ENCODE measurements at regions not wholly inside any gene's neighbourhood (a gene's known extent, or its start where the extent isn't known, plus 50 kb on each side); places are given as distances from the start of the nearest gene placed in this dataset.
"Not testable (repeated sequence)": the region's sequence is repeated elsewhere in the genome, so short reads cannot be mapped to it uniquely, and the experiment has no call there.

- H3K4me1 Mint-ChIP-seq: no peaks in the 10 kb centered on the region
- no peaks in the 10 kb centered on the region for H3K36me3 Mint-ChIP-seq
- DNase-seq: no peak
- H3K9me3 Mint-ChIP-seq: no peaks in the 10 kb centered on the region
- no peaks in the 10 kb centered on the region for H3K27me3 Mint-ChIP-seq
- CTCF ChIA-PET: no interaction called here
- H3K27ac Mint-ChIP-seq: no peak overlapping the region
- H3K4me3 Mint-ChIP-seq: no peak overlapping the region
These were observed 103.2 kb upstream of the BASP1 start for GRCh38 chr5:17114233-17114632.

- no peak overlapping the region for H3K27ac Mint-ChIP-seq
- CTCF ChIA-PET: no interaction called here
These were observed 102.5 kb upstream of the BASP1 start for GRCh38 chr5:17114715-17115599.

DNA sequence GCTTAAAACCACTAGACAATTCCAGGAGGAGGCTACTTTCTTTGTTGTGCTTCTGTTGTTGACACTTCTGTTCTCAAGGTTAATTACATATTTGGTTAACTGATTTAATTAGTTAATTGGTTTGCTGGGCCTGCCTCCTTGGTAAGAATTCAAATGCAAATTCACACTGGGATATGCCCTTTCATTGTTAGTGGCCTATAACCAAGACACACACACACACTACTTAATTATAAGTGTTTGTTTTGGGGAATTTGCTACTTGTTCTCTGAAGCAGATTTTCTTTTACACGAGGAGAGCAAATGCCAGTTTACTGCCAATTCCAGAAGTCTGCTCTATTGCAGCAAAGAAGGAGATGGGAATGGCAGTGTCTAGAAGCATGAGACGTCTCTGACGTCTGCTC lies 101.6 kb upstream of the BASP1 start:
- Mint-ChIP-seq H3K4me1 (no peaks in the 10 kb centered on the region), H3K27ac (no peak overlapping the region), H3K9me3 (peaks cover 2% of the 10 kb centered on the region), H3K4me3 (no peak overlapping the region), H3K36me3 (no peaks in the 10 kb centered on the region), H3K27me3 (no peaks in the 10 kb centered on the region)
- no peak for DNase-seq
- CTCF ChIA-PET: no interaction called here

More at GRCh38 chr5:17114715-17115599, 102.5 kb upstream of the BASP1 start:
- Mint-ChIP-seq H3K4me3 (no peak overlapping the region), H3K4me1 (no peaks in the 10 kb centered on the region), H3K36me3 (no peaks in the 10 kb centered on the region), H3K27me3 (no peaks in the 10 kb centered on the region), H3K9me3 (no peaks in the 10 kb centered on the region)
- no peak for DNase-seq

- Mint-ChIP-seq H3K4me3 (no peak overlapping the region), H3K4me1 (no peaks in the 10 kb centered on the region), H3K9me3 (peaks cover 3% of the 10 kb centered on the region), H3K27me3 (no peaks in the 10 kb centered on the region), H3K27ac (no peak overlapping the region), H3K36me3 (no peaks in the 10 kb centered on the region)
- CTCF ChIA-PET: interaction anchor here (1.8 kb wide), 1 partner anchor 14 kb away, joined by 4 read pairs; no protein-coding TSS in a partner anchor
- DNase-seq: no peak
These were observed 98.8 kb upstream of the BASP1 start for GRCh38 chr5:17118631-17119030.

DNA sequence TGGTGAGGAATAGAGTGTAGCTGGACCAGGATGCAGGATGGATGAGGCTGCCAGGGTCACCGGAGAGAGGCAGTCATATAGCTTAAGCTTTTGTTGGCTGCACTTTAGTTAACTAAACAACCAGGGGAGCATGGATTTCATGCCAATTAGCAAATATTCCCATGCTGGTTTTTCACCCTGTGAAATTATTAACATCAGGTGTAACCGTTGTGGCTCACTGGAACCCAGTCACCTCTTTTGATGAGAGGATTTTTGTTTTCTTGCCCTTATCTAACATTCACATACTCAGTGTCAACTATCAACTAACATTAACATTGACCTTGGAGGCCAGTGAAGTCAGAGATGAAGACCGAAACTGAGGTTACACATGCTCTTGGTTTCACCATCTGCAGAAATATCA lies 97.2 kb upstream of the BASP1 start:
- H3K9me3 Mint-ChIP-seq: peaks cover 3% of the 10 kb centered on the region
- CTCF ChIA-PET: interaction anchor here (0.6 kb wide), 1 partner anchor 643 kb away, joined by 5 read pairs; no protein-coding TSS in a partner anchor
- DNase-seq: no peak
- H3K36me3 Mint-ChIP-seq: no peaks in the 10 kb centered on the region
- no peaks in the 10 kb centered on the region for H3K27me3 Mint-ChIP-seq
- no peak overlapping the region for H3K27ac Mint-ChIP-seq
- no peaks in the 10 kb centered on the region for H3K4me1 Mint-ChIP-seq
- H3K4me3 Mint-ChIP-seq: no peak overlapping the region

DNA sequence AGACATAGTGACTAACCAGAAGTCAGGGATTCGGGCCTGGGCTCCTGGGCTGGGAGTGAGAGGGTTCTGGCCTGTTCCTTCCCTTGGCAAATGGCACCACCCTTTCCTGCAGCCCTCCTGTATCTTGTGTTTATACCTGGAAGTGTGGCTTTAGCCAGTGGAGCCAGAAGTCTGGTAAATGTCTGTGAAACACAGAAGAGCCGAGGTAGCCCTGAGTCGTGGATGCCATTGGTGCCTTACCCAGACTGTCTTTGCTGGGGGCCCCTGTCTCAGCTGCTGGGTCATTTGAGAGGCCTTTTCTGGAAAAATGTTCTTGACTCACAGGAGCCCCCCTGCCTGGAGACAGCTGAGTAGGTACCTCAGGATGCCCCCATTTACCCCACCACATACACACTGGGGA lies 95.7 kb upstream of the BASP1 start:
- H3K27me3 Mint-ChIP-seq: no peaks in the 10 kb centered on the region
- no peaks in the 10 kb centered on the region for H3K4me1 Mint-ChIP-seq
- no peak overlapping the region for H3K4me3 Mint-ChIP-seq
- no peaks in the 10 kb centered on the region for H3K36me3 Mint-ChIP-seq
- H3K27ac Mint-ChIP-seq: no peak overlapping the region
- DNase-seq: no peak
- H3K9me3 Mint-ChIP-seq: peaks cover 3% of the 10 kb centered on the region
- CTCF ChIA-PET: interaction anchor here (1.3 kb wide), 1 partner anchor 11 kb away, joined by 3 read pairs; no protein-coding TSS in a partner anchor

DNA sequence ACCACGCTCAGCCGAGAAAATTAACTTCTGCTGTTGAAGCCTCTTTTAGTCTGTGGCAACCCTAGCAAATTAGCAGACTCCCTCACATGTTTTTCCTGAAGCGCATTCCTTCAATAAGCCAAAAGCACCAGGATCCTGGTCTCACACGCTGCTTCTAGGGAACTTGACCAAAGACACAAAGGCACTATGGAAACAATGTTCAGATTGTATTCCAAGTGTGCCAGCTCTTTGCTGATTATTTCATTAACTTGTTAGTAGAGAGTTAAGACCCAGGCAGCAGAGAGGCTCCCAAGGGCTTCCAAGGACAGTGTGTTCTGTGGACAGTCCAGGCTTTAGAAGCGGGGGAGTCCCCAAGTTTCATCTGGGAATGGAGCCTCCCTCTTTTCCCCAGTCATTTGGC lies 94.4 kb upstream of the BASP1 start:
- CTCF ChIA-PET: no interaction called here
- H3K9me3 Mint-ChIP-seq: peaks cover 3% of the 10 kb centered on the region
- H3K36me3 Mint-ChIP-seq: no peaks in the 10 kb centered on the region
- no peak overlapping the region for H3K27ac Mint-ChIP-seq
- H3K4me3 Mint-ChIP-seq: no peak overlapping the region
- no peak for DNase-seq
- no peaks in the 10 kb centered on the region for H3K27me3 Mint-ChIP-seq
- no peaks in the 10 kb centered on the region for H3K4me1 Mint-ChIP-seq

DNA sequence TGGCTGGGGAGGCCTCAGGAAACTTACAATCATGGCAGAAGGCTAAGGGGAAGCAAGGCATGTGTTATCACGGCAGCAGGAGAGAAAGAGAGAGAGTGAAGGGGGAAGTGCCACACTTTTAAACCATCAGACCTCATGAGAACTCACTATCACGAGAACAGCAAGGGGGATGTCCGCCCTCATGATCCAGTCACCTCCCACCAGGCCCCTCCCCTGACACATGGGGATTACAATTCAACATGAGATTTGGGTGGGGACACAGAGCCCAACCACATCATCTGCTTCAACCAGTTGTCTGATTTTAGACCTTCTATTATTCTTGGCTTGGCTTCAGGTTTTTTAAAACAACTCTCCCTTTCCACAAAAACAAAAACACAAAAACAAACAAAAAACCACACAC lies 93.7 kb upstream of the BASP1 start:
- H3K4me1 Mint-ChIP-seq, H3K27me3 Mint-ChIP-seq, DNase-seq, H3K4me3 Mint-ChIP-seq, CTCF ChIA-PET, H3K36me3 Mint-ChIP-seq, H3K27ac Mint-ChIP-seq, H3K9me3 Mint-ChIP-seq: not testable (repeated sequence)

- CTCF ChIA-PET: no interaction called here
- Mint-ChIP-seq H3K27me3 (peaks cover 7% of the 10 kb centered on the region), H3K4me1 (peaks cover 9% of the 10 kb centered on the region), H3K36me3 (no peaks in the 10 kb centered on the region), H3K4me3 (no peak overlapping the region), H3K9me3 (no peaks in the 10 kb centered on the region), H3K27ac (no peak overlapping the region)
- no peak for DNase-seq
These were observed 89.6 kb upstream of the BASP1 start for GRCh38 chr5:17127743-17128231.

- CTCF ChIA-PET: no interaction called here
- Mint-ChIP-seq H3K4me3 (no peak overlapping the region), H3K27ac (no peak overlapping the region), H3K36me3 (no peaks in the 10 kb centered on the region), H3K9me3 (no peaks in the 10 kb centered on the region), H3K4me1 (peaks cover 9% of the 10 kb centered on the region), H3K27me3 (peaks cover 7% of the 10 kb centered on the region)
- DNase-seq: no peak
These were observed 88.2 kb upstream of the BASP1 start for GRCh38 chr5:17129093-17129849.

- H3K27me3 Mint-ChIP-seq, H3K4me3 Mint-ChIP-seq, DNase-seq, H3K9me3 Mint-ChIP-seq, CTCF ChIA-PET, H3K36me3 Mint-ChIP-seq, H3K27ac Mint-ChIP-seq, H3K4me1 Mint-ChIP-seq: not testable (repeated sequence)
These were observed 87.1 kb upstream of the BASP1 start for GRCh38 chr5:17130302-17130701.

DNA sequence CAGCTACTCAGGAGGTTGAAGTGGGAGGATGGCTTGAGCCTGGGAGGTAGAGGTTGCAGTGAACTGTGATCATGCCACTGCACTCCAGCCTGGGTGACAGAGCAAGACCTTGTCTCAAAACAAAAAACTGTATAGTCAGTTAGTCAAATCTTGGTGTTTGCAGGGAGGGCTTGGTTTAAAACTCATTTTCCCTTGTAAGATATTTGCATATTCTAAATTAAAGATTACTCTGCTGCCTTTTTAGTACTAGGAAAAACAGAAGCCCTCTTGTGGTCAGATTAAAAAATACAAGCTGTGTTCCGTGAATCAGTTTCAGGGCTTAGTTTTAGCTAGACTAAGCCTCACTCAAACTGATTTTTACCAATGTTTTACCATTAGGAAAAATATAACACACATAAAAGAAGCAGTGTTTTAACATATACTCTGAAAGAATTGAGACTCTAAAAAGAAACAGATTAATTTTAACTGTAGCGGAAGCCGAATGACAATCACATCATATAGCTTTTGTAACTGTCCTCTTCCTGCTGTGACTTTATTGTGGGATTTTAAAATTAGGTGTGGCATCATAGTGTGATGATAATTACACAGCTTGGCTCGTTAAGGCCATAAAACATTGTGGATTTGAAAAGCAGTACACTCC lies 84.9 kb upstream of the BASP1 start:
- Mint-ChIP-seq H3K36me3 (no peaks in the 10 kb centered on the region), H3K4me3 (no peak overlapping the region), H3K4me1 (peaks cover 9% of the 10 kb centered on the region), H3K27ac (no peak overlapping the region), H3K9me3 (no peaks in the 10 kb centered on the region), H3K27me3 (peaks cover 7% of the 10 kb centered on the region)
- CTCF ChIA-PET: interaction anchor here (0.6 to 2.2 kb wide), 14 partner anchors 11 to 845 kb away, joined by 3 to 9 read pairs (median 3); no protein-coding TSS in a partner anchor
- DNase-seq: no peak

DNA sequence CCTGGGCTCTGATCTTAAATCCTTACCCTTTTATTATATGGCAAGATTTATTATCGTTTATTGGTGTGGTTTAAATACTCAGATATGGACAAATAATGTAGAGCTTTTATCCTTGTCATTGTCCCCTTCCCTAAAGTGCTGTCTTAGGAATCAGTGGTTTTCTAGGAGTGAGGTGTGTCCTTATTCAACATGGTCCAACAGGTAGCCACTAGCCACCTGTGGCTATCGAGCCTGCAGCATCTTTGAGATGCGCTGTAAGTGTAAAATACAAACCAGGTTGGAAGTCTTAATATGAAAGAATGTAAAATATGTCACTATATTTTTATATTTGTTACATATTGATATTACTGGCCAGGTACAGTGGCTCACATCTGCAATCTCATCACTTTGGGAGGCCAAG lies 82.4 kb upstream of the BASP1 start:
- no peak overlapping the region for H3K27ac Mint-ChIP-seq
- CTCF ChIA-PET: interaction anchor here (0.6 kb wide), 1 partner anchor 42 kb away, joined by 3 read pairs; no protein-coding TSS in a partner anchor
- peaks cover 3% of the 10 kb centered on the region for H3K27me3 Mint-ChIP-seq
- H3K36me3 Mint-ChIP-seq: no peaks in the 10 kb centered on the region
- DNase-seq: no peak
- no peak overlapping the region for H3K4me3 Mint-ChIP-seq
- no peaks in the 10 kb centered on the region for H3K9me3 Mint-ChIP-seq
- peaks cover 9% of the 10 kb centered on the region for H3K4me1 Mint-ChIP-seq

DNA sequence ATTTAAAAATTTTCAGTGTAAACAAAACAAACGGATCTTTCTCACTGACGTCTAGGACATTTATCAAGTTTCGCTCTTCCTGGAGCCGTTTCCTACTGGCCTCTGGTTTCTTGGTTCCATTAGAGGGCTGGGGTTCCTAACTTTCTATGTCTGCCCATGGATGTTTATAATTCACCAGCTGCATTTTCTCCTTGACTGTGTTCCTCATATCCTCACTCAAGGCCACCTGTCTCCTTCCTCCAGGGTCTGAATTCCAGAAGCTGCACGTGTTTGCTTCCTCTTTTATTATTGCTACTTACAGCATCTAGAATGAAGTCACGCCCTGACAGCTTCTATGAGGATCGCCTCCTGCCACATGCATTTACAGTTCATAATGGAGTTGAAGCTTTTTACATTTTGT lies 74.1 kb upstream of the BASP1 start:
- Mint-ChIP-seq H3K36me3 (no peaks in the 10 kb centered on the region), H3K4me1 (no peaks in the 10 kb centered on the region), H3K9me3 (peaks cover 2% of the 10 kb centered on the region), H3K27me3 (peaks cover 3% of the 10 kb centered on the region), H3K27ac (no peak overlapping the region), H3K4me3 (no peak overlapping the region)
- DNase-seq: no peak
- CTCF ChIA-PET: no interaction called here

All from activated naive CD4-positive, alpha-beta T cell treated with anti-CD3 and anti-CD28 coated beads, Interleukin-2, amount 10 ng/mL, durations not matched to agents 7 days and 5 days (primary cell).